GM18511 (cell line): ENCODE measurements at regions not wholly inside any gene's neighbourhood (a gene's known extent, or its start where the extent isn't known, plus 50 kb on each side); places are given as distances from the start of the nearest gene placed in this dataset.

Experiments
- ATAC-seq: cut with Tn5 transposase; IDR thresholded peaks from one replicate; pipeline ENCODE4 v1.9.1; 2021; ENCODE audit warnings: mild to moderate bottlenecking, moderate library complexity; ENCODE audit not compliant: unreplicated experiment

DNA sequence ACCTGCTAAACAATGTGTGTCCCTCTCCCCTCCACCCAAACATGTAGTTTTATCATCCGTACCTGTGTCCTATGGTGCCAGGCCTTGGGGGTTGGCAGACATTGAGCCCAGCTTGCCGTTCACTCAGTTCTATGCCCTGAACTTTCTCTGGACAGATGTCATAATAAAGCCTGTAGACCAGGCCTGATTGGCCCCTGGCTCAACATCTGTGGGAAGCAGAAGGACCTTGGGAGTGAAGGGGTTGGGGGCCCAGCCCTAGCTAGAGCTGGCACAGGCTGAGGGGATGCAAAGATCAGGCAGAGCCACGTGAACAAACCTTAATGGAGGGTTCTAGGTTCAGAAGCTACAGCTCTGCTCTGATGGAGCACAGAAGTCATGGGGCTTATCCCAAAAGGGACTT lies 600.6 kb downstream of the BUD13 start:
- ATAC-seq = no peak

DNA sequence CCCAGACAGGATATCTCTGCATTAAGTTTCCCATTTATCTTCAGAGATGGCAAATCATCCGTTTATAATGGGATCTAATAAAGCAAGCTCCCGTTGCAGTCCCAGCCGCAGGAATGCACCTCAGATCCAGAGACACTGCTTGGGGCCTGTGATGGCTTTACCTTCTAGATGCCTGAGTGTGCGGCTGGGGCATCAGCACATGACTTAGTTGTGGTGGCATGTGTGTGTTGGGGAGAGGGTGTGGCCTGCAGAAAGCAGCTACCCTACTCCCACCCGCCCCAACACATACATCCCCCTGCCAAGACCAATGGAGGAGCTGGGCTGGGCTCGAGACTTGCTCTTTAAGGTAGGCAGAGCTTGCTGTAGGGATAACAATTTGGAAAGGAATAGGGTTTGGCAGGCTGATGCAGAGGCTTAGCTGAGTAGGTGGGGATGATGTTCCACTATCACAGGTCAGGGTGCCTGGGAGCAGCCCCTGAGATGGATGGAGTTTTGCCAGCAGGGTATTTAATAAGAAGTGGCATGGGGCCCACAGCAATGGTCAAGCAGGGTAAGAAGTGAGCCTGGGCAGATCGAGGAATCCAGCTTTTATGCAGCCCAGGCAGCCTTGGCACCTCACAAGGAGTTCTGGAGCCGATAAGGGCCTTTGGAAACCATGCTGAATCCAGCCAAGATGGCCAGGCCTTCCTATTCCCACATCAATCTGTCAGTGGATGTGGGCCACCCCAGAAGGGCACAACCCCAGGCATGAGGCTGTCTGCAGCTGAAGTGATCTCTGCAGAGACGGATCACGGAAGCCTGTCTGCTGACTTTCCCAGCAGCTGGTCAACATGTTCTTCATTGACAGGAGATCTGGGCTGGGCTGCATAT lies 601.3 kb downstream of the BUD13 start:
- ATAC-seq = no peak

GRCh38 chr11:116170526-116171120 lies 602.2 kb downstream of the BUD13 start:
- ATAC-seq = no peak

DNA sequence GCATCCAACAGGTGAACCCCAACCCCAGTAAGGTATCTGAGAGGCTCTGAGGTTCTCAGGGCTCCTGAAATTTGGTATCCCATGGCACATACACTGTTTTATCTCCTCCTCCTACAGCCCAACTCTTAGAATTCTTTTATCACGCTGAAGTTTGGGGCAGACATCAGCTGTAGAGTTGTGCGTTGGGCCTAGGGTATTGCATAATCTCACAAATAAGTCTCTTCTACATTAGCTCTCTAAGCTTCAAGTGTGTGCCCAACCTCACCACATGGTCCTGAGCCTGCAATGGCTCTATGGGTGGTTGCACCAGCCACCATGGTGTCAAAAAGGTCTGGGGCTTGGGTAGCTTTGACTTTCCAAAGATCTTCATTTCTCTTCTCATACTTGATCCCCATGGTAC lies 603.0 kb downstream of the BUD13 start:
- no peak for ATAC-seq

DNA sequence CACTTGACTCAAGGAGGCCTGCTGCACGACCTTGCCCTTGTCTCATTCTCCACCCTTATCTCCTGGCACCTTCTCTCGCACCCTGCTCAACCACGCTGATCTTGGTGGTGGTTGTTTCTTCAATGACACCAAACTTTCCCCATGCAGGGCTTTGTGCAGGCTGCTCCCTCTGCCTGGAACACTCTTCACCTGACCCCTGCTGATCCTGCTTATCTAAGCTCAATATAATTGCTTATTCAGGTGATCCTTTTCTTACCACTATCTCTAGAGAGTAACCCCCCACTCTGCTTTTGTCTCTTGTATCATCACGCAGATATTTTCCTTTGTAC lies 604.4 kb downstream of the BUD13 start:
- no peak for ATAC-seq

DNA sequence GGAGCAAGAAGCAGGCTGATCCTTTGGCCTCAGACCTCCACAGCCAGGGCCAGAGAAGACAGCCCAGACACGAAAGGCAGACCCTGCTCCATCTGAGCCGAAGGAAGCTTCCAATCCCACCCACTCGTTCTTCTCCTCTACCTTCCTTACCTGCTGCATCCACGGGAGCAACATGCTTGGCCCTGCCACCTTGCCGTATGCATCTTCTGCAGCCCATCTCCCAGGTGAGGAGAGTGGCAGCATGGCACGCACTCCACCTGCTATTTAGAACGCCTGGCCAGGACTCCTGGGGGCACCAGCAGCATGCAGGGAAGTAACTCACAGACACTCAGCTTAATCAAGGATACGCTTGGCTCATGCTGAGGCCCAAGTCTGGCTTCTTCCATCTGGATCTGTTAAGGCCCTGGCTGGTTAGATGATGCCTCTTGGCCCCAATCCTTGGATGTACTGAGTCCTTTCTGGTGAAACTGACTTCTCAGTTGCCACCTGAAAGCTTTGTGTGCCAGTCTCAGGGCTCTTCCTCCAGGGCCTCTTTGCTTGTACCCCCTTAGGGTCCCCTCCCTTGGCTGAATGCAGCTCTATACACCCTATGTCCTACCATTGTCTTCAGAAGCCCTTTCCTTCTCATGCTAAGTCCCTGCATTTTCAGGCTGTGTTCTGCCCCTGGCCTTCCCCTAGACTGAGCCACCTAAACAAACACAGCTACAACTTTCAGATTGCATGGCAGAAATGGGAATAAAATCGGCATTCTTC lies 604.9 kb downstream of the BUD13 start:
- no peak for ATAC-seq

DNA sequence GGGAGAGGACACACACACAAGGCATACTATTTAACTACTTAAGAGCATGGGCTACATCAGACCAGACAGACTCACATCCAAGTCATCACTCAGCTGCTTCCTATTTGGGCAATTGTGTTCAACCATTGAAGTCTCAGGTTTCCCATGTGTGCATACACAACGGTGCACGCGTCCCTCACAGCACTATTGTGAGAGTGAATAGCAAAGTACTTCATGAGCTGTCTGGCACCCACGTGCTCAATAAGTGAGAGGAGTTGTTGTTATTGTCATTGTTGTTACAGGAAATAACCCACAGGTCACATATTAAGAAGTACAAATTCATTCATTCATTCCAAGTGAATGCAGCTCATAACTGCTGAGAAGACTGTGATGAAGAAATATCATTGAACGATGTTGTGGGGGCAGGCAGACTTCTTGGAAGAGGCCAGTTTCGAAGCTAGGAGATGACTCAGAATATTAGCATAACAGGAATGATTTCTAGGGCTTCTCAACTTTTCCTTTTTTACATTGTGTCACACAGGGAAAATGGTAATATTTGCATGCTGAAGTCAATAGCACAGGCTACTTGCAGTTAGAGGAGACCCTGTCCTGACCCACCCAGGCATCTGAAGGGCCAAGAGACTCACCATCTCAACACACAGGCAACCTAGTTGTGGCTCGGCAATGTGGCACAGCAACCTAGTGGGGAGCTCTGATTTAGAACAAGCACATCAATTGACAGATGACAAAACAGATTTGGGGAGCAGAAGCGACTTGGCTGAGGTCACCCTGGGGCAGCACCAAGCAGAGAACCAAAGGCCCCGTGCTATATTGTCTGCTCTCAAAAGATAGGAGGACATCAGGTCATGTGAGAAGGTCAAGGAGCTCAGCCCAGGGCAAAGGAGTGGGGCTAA lies 606.0 kb downstream of the BUD13 start:
- no peak for ATAC-seq

DNA sequence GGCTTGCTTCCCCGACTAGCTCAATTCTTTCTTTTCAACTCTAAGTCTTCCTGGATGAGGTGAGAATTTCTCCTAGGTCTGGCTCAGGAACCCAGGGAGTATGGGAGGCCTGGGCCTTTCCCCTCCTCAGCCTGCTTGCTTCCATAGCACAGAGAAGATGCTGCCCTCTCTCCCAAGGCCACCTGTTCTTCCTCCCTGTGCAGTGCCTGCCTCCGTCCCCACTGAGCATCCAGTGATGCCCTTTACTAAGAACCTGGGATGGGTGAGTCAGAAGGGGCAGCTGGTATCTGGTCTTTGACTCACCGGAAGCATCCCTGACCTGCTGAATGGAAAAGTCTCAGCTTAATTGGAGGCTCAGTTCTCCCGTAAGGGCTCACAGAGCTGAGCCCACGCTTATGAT lies 607.9 kb downstream of the BUD13 start:
- no peak for ATAC-seq

DNA sequence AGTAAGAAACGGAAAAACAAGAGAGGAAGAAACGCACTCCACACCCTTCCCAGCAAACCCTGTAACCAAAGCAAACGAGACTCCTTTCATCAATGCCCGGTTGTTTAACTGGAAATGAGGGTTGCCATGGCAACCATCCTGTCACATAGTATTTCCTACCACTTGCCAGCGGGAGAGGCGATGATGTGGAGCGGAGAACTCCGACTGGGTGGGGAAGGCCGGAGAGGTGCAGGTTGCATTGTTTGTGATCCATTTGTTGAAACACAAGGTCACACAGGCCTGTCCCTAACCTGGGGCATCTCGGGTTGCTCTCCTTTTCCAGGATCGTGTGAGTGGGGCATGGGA lies 609.9 kb downstream of the BUD13 start:
- ATAC-seq = no peak

DNA sequence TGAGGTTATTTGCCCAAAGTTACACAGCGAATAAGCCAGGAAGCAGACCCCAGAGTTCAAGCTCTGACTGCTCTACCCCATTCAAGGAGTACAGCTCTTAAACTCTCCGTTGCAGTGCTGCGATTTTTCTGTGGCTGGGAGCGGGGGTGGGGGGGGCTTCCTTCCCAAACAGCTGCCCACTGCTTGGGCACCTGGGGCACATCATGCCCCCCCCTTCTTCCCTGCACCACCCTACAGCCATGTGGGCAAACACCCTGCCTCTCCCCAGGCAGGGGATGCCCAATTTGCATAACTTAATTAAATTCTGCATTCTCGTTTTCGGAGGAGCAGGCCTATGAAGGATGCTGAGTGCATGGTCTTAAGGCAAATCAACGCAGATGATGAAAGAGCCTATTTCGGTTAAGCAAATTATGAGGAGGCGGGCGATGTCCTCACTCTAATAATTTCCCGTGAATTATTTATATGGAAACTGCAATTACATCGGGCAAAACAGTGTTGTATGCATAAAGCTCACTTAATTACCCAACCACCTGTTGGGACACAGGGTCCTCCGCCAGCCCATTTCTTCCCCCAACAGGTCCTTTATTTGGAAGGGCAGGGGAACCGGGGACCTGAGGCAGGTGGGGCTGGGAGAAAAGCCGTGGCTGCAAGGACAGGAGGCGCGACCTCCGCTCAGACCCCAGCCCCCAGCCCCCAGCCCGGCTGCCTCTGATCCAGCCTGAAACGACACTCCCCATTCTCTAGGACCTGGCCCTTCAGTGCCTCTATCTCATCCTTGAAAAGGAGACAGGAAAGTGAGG lies 610.5 kb downstream of the BUD13 start:
- no peak for ATAC-seq

- no peak for ATAC-seq
Observed at GRCh38 chr11:116148645-116149044, 624.1 kb downstream of the BUD13 start.

- no peak for ATAC-seq
Observed at GRCh38 chr11:116148056-116148455, 624.7 kb downstream of the BUD13 start.

DNA sequence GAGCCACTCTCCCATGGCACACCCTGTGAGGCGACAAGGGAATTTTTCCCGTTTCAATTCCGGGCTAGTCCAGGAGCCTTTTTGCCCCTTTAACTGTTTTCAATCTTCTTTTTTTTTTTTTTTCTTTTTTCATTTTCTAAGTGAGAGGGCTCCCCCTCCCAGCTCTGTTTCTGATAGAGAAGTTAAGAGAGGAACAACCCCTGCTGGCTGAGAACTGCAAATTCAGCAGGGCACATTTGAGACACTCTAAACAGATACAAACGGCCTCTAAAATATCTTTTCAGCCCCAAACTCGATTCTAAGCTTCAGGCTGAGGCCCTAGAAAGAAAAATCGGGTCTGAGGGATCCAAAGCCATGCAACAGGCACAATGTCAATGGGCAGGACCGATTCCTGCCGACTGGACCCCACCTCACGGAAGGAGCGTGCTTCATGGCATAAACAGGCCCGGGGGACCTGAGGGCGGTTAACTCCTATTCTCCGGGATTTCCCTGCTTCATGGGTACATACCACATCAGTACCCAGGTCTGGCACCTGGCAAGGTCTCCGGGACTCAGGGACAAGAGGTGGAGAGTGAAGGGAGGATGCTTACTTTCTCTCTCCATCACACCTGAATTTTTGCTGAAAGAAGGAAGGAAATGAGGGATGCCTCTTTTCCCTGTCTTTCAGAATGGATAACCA lies 627.5 kb downstream of the BUD13 start:
- no peak for ATAC-seq

GRCh38 chr11:116144387-116144958 lies 628.3 kb downstream of the BUD13 start:
- no peak for ATAC-seq

DNA sequence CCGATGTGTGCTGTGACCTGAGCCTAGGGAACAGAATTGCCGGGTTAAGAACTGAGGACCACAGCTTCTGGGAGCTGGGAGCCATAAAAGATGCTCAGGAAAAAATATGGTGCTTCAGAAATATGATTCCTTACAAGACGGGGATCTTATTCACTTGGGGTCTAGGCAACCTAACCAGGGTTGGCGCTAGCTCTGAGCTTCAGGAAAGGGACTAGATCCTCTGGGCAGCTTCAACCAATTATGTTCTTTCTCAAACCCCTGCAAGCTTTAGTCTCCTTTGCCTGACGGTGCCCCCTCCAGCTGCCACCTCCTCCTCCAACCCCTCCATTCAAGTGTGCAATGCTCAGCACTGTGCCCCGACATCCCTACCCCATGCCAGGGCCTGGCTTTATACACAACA lies 634.1 kb upstream of the CADM1 start:
- ATAC-seq = no peak

DNA sequence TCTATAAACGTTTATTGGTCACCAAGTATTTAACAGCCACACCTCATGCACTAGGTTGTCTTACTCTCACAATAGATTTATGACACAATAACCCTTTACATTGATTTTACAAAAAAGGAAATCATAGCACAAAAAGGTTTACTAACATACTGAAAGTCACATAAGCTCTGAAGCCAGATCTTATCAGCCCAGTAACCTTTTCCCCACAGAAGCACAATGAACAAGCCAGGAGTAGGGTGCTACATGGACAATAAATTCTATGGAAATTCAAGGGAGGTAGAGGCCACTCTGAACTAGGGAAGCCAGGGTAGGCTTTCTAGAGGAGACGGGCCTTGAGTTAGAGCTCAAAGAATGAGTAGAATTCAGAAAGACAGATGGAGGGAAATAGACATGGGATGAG lies 633.5 kb upstream of the CADM1 start:
- ATAC-seq = no peak

DNA sequence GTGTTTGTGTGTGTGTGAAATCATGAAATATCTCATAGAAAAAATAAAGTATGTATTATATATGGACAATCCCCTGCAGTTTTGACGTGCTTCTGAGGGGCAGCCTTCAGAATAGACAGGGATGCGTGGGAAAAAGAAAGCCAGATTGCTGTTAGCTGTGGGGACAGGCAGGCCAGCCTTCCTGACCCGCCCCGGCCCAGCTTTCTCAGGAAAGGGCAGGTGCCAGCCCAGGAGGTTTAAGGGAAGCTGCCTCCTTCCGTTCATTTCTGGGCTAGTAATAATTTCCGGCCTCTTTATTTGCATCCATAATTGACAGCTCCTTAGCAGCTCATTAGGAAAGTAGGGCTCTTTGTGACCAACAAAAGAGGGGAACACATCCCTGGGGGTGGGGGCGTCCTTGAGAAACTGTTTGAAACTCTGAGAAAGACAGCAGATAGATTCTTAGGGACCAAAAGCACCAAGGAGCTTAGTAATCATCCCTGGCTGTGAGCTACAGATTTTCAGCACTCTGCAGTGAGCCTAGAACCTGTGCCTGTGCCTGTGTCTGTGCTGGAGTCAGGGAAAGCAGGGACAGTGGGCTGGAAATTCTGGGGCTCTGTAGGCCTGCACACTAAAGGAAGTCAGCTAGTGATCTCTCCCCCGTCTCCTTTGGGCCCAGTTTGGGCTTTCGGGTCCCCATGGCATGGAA lies 632.9 kb upstream of the CADM1 start:
- no peak for ATAC-seq

- ATAC-seq = no peak
Observed at GRCh38 chr11:116135891-116136290, 631.7 kb upstream of the CADM1 start.

GRCh38 chr11:116134450-116134849 lies 630.2 kb upstream of the CADM1 start:
- ATAC-seq = no peak
